GM23338 (cell line): ENCODE measurements at regions not wholly inside any gene's neighbourhood (a gene's known extent, or its start where the extent isn't known, plus 50 kb on each side); places are given as distances from the start of the nearest gene placed in this dataset.

Source experiments
- ATAC-seq: fragments of 200-7000 bp; cut with Tn5 transposase; 3 replicates; pipeline ENCODE4 v1.9.1; 2020
- DNase-seq: peaks from one replicate; pipeline ENCODE4 v3.0.0-alpha.2; 2015; ENCODE audit warnings: low spot score
- H2AFZ ChIP-seq: fragments of 200-600 bp; sonication (generic); 2 replicates; pipeline ENCODE4 v1.8.0; 2016; ENCODE audit warnings: antibody characterized with exemption, mild to moderate bottlenecking, moderate library complexity
- H3F3A ChIP-seq: fragments of 200-600 bp; sonication (generic); replicated peaks from 2 replicates; pipeline ENCODE4 v1.8.0; 2017; ENCODE audit warnings: antibody characterized with exemption, mixed run types, low read depth
- H3K27ac ChIP-seq: fragments of 200-600 bp; sonication (generic); 2 replicates; pipeline ENCODE4 v1.6.1; 2016; ENCODE audit warnings: low read depth
- H3K27me3 ChIP-seq: fragments of 200-600 bp; sonication (generic); 2 replicates; pipeline ENCODE4 v1.8.0; 2016; ENCODE audit warnings: mild to moderate bottlenecking, mixed run types, moderate library complexity; ENCODE audit not compliant: insufficient read depth
- H3K36me3 ChIP-seq: fragments of 200-600 bp; sonication (generic); 2 replicates; pipeline ENCODE4 v1.8.0; 2016; ENCODE audit warnings: mild to moderate bottlenecking; ENCODE audit not compliant: insufficient read depth
- H3K4me1 ChIP-seq: fragments of 200-600 bp; sonication (generic); 2 replicates; pipeline ENCODE4 v1.8.0; 2016; ENCODE audit warnings: mild to moderate bottlenecking, moderate library complexity; ENCODE audit not compliant: insufficient read depth
- H3K4me2 ChIP-seq: fragments of 200-600 bp; sonication (generic); 2 replicates; pipeline ENCODE4 v1.7.1; 2017; ENCODE audit warnings: mixed run types
- H3K4me3 ChIP-seq: fragments of 200-600 bp; sonication (generic); 2 replicates; pipeline ENCODE4 v1.6.1; 2016; ENCODE audit warnings: mixed run types
- H3K79me2 ChIP-seq: fragments of 200-600 bp; sonication (generic); replicated peaks from 2 replicates; pipeline ENCODE4 v1.8.0; 2017; ENCODE audit warnings: mild to moderate bottlenecking; ENCODE audit not compliant: insufficient read depth
- H3K9me2 ChIP-seq: fragments of 200-600 bp; sonication (generic); 2 replicates; pipeline ENCODE4 v1.8.0; 2017; ENCODE audit not compliant: insufficient read depth
- H4K20me1 ChIP-seq: fragments of 200-600 bp; sonication (generic); replicated peaks from 2 replicates; pipeline ENCODE4 v1.8.0; 2017; ENCODE audit warnings: mild to moderate bottlenecking; ENCODE audit not compliant: insufficient read depth
- H3K27ac Mint-ChIP-seq: 2 replicates; pipeline ENCODE4 v1.8.0; 2020; ENCODE audit warnings: inconsistent platforms, mild to moderate bottlenecking, moderate library complexity, mixed read lengths
- H3K27me3 Mint-ChIP-seq: 3 replicates; pipeline ENCODE4 v1.8.0; 2022; ENCODE audit warnings: low read depth, mild to moderate bottlenecking, moderate library complexity, mixed read lengths, inconsistent platforms; ENCODE audit not compliant: insufficient read depth, poor library complexity
- H3K36me3 Mint-ChIP-seq: 3 replicates; pipeline ENCODE4 v1.8.0; 2021; ENCODE audit warnings: low read depth, mild to moderate bottlenecking, inconsistent platforms, moderate library complexity, mixed read lengths
- H3K4me1 Mint-ChIP-seq: 3 replicates; pipeline ENCODE4 v1.8.0; 2020; ENCODE audit warnings: mild to moderate bottlenecking, inconsistent platforms, mixed read lengths
- H3K4me3 Mint-ChIP-seq: 3 replicates; pipeline ENCODE4 v1.8.0; 2021; ENCODE audit warnings: moderate library complexity, mild to moderate bottlenecking, inconsistent platforms, mixed read lengths
- H3K9me3 Mint-ChIP-seq: 3 replicates; pipeline ENCODE4 v1.8.0; 2020; ENCODE audit warnings: moderate library complexity, mild to moderate bottlenecking, inconsistent platforms, mixed read lengths
- CREB1 ChIP-seq: fragments of 250-450 bp; sonication (Bioruptor Pico); IDR thresholded peaks from 2 replicates; pipeline ENCODE4 v1.5.0; 2020; ENCODE audit warnings: low read depth, mild to moderate bottlenecking, moderate library complexity
- CTCF ChIP-seq, 2 experiments: fragments of 200-600 bp in 1 of 2; sonication (generic) in 1 of 2; conservative IDR thresholded peaks; 2 replicates each; pipeline versions ENCODE4 v1.5.1 to v1.6.1; 2016 to 2017; ENCODE audit warnings: antibody characterized with exemption in 2 of 2, low read depth in 2 of 2, mild to moderate bottlenecking in 2 of 2, moderate library complexity in 1 of 2
- ETS1 ChIP-seq: IDR thresholded peaks from 2 replicates; pipeline ENCODE4 v1.6.1; 2016; ENCODE audit warnings: antibody characterized with exemption
- EZH2 ChIP-seq: fragments of 200-600 bp; sonication (generic); IDR thresholded peaks from one replicate; pipeline ENCODE4 v1.8.0; 2017; ENCODE audit warnings: antibody characterized with exemption, mild to moderate bottlenecking, low read depth; ENCODE audit not compliant: unreplicated experiment
- EZH2phosphoT487 ChIP-seq: fragments of 200-600 bp; sonication (generic); IDR thresholded peaks from one replicate; pipeline ENCODE4 v1.8.1; 2018; ENCODE audit warnings: antibody characterized with exemption; ENCODE audit not compliant: unreplicated experiment
- JUNB ChIP-seq: IDR thresholded peaks from one replicate; pipeline ENCODE4 v1.6.1; 2016; ENCODE audit warnings: antibody characterized with exemption; ENCODE audit not compliant: unreplicated experiment
- NANOG ChIP-seq: IDR thresholded peaks from 2 replicates; pipeline ENCODE4 v1.6.1; 2016; ENCODE audit warnings: antibody characterized with exemption, borderline replicate concordance
- POLR2AphosphoS5 ChIP-seq: IDR thresholded peaks from 2 replicates; pipeline ENCODE4 v1.6.1; 2016; ENCODE audit warnings: antibody characterized with exemption, low read depth
- STAT1 ChIP-seq: IDR thresholded peaks from one replicate; pipeline ENCODE4 v1.6.1; 2016; ENCODE audit warnings: antibody characterized with exemption; ENCODE audit not compliant: unreplicated experiment
- ZNF114 ChIP-seq: fragments of 250-450 bp; sonication (Bioruptor Pico); IDR thresholded peaks from 2 replicates; pipeline ENCODE4 v1.5.0; 2020; ENCODE audit warnings: mild to moderate bottlenecking, moderate library complexity
- ZNF331 ChIP-seq: fragments of 250-450 bp; sonication (Bioruptor Pico); IDR thresholded peaks from 2 replicates; pipeline ENCODE4 v1.5.0; 2020; ENCODE audit warnings: low read depth, mild to moderate bottlenecking, moderate library complexity
- TF ChIP-seq, protein P1 (sequence below): IDR thresholded peaks from one replicate; pipeline ENCODE4 v1.6.1; 2018; ENCODE audit warnings: antibody characterized with exemption; ENCODE audit not compliant: unreplicated experiment
- TF ChIP-seq, protein P2 (sequence below): fragments of 250-450 bp; sonication (Bioruptor Pico); IDR thresholded peaks from 2 replicates; pipeline ENCODE4 v1.5.0; 2020; ENCODE audit warnings: mild to moderate bottlenecking, moderate library complexity

DNA sequence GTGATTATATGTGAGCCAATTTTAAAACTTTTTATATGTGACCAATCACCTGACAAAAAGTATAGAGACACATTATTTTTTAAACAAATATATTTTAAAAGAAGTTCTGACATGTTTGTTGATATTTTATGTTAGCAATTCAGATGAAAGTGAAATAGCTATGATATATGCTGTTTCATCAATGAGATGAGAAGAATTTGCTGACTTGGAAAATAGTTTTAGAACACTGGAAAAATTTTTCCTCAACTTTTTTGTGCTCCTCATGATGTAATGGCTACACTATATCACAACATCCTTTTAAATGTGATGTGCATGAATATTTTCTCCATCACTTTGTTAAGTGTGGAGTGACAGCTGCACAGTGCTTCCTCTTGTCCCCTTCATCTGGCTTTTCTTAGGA lies 434.0 kb downstream of the PLCL1 start:
- Histone ChIP-seq H3K27me3 (no peaks in the 10 kb centered on the region), H3K4me3 (no peak overlapping the region), H3K36me3 (no peaks in the 10 kb centered on the region), H4K20me1 (no peaks in the 10 kb centered on the region), H3F3A (no peaks in the 10 kb centered on the region), H3K4me2 (no peak overlapping the region), H3K79me2 (no peaks in the 10 kb centered on the region), H3K9me2 (no peaks in the 10 kb centered on the region), H2AFZ (no peak overlapping the region), H3K4me1 (no peaks in the 10 kb centered on the region), H3K27ac (no peak overlapping the region)
- Mint-ChIP-seq H3K4me3 (no peak overlapping the region), H3K4me1 (peaks cover under 1% of the 10 kb centered on the region; the same call in 1 of the 3 replicates), H3K36me3 (no peaks in the 10 kb centered on the region), H3K9me3 (no peaks in the 10 kb centered on the region), H3K27me3 (no peaks in the 10 kb centered on the region), H3K27ac (0 out of 2 replicates have a peak overlapping the region, but pooled peaks have one; percentile 59)
- ATAC-seq (no peak), DNase-seq (no peak)
- no peak for TF ChIP-seq ZNF114 (CRISPR knock-in tag)
- TF ChIP-seq, protein P1, sequence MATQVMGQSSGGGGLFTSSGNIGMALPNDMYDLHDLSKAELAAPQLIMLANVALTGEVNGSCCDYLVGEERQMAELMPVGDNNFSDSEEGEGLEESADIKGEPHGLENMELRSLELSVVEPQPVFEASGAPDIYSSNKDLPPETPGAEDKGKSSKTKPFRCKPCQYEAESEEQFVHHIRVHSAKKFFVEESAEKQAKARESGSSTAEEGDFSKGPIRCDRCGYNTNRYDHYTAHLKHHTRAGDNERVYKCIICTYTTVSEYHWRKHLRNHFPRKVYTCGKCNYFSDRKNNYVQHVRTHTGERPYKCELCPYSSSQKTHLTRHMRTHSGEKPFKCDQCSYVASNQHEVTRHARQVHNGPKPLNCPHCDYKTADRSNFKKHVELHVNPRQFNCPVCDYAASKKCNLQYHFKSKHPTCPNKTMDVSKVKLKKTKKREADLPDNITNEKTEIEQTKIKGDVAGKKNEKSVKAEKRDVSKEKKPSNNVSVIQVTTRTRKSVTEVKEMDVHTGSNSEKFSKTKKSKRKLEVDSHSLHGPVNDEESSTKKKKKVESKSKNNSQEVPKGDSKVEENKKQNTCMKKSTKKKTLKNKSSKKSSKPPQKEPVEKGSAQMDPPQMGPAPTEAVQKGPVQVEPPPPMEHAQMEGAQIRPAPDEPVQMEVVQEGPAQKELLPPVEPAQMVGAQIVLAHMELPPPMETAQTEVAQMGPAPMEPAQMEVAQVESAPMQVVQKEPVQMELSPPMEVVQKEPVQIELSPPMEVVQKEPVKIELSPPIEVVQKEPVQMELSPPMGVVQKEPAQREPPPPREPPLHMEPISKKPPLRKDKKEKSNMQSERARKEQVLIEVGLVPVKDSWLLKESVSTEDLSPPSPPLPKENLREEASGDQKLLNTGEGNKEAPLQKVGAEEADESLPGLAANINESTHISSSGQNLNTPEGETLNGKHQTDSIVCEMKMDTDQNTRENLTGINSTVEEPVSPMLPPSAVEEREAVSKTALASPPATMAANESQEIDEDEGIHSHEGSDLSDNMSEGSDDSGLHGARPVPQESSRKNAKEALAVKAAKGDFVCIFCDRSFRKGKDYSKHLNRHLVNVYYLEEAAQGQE = no peak
- TF ChIP-seq, protein P2, sequence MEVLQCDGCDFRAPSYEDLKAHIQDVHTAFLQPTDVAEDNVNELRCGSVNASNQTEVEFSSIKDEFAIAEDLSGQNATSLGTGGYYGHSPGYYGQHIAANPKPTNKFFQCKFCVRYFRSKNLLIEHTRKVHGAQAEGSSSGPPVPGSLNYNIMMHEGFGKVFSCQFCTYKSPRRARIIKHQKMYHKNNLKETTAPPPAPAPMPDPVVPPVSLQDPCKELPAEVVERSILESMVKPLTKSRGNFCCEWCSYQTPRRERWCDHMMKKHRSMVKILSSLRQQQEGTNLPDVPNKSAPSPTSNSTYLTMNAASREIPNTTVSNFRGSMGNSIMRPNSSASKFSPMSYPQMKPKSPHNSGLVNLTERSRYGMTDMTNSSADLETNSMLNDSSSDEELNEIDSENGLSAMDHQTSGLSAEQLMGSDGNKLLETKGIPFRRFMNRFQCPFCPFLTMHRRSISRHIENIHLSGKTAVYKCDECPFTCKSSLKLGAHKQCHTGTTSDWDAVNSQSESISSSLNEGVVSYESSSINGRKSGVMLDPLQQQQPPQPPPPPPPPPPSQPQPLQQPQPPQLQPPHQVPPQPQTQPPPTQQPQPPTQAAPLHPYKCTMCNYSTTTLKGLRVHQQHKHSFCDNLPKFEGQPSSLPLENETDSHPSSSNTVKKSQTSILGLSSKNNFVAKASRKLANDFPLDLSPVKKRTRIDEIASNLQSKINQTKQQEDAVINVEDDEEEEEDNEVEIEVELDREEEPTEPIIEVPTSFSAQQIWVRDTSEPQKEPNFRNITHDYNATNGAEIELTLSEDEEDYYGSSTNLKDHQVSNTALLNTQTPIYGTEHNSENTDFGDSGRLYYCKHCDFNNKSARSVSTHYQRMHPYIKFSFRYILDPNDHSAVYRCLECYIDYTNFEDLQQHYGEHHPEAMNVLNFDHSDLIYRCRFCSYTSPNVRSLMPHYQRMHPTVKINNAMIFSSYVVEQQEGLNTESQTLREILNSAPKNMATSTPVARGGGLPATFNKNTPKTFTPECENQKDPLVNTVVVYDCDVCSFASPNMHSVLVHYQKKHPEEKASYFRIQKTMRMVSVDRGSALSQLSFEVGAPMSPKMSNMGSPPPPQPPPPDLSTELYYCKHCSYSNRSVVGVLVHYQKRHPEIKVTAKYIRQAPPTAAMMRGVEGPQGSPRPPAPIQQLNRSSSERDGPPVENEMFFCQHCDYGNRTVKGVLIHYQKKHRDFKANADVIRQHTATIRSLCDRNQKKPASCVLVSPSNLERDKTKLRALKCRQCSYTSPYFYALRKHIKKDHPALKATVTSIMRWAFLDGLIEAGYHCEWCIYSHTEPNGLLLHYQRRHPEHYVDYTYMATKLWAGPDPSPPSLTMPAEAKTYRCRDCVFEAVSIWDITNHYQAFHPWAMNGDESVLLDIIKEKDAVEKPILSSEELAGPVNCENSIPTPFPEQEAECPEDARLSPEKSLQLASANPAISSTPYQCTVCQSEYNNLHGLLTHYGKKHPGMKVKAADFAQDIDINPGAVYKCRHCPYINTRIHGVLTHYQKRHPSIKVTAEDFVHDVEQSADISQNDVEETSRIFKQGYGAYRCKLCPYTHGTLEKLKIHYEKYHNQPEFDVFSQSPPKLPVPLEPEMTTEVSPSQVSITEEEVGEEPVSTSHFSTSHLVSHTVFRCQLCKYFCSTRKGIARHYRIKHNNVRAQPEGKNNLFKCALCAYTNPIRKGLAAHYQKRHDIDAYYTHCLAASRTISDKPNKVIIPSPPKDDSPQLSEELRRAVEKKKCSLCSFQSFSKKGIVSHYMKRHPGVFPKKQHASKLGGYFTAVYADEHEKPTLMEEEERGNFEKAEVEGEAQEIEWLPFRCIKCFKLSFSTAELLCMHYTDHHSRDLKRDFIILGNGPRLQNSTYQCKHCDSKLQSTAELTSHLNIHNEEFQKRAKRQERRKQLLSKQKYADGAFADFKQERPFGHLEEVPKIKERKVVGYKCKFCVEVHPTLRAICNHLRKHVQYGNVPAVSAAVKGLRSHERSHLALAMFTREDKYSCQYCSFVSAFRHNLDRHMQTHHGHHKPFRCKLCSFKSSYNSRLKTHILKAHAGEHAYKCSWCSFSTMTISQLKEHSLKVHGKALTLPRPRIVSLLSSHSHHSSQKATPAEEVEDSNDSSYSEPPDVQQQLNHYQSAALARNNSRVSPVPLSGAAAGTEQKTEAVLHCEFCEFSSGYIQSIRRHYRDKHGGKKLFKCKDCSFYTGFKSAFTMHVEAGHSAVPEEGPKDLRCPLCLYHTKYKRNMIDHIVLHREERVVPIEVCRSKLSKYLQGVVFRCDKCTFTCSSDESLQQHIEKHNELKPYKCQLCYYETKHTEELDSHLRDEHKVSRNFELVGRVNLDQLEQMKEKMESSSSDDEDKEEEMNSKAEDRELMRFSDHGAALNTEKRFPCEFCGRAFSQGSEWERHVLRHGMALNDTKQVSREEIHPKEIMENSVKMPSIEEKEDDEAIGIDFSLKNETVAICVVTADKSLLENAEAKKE (CRISPR knock-in tag) = no peak
- no peak for TF ChIP-seq NANOG
- TF ChIP-seq POLR2AphosphoS5 = no peak
- TF ChIP-seq ETS1 = no peak
- no peak for TF ChIP-seq JUNB
- TF ChIP-seq EZH2phosphoT487 = no peak
- no peak for TF ChIP-seq CTCF (conservative IDR thresholded peaks at IDR 0.05; ENCODE audit: low read depth in 2 of 2)
- TF ChIP-seq ZNF331 (CRISPR knock-in tag) = no peak
- no peak for TF ChIP-seq EZH2
- no peak for TF ChIP-seq CREB1 (CRISPR knock-in tag)
- no peak for TF ChIP-seq STAT1
